ENCODE measurements at regions not wholly inside any gene's neighbourhood (a gene's known extent, or its start where the extent isn't known, plus 50 kb on each side); places are given as distances from the start of the nearest gene placed in this dataset.

DNA sequence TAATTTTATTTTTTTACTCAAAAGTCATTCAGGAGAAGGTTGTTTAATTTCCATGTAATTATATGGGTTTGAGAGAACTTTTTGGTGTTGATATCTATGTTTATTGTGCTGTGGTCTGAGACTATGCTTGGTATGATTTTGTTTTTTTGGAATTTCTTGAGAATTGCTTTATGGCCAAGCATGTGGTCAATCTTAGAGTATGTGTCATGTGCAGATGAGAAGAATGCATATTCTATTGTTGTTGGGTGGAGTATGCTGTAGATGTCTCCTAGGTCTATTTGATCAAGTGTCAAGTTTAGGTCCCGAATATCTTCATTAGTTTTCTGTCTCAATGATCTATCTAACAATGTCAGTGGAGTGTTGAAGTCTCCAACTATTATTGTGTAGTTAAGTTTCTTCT is 134.9 kb downstream of the HMHB1 start:
- TF ChIP-seq CEBPB (IDR thresholded peaks at IDR 0.05; ENCODE audit: borderline replicate concordance in 1 of 2, low read depth in 2 of 2, low read length in 2 of 2) = no peak
- no peak for TF ChIP-seq REST (IDR thresholded peaks at IDR 0.05; ENCODE audit: low read depth, low read length)
- TF ChIP-seq MYC (IDR thresholded peaks at IDR 0.05; ENCODE audit: insufficient read depth, insufficient read length, insufficient replicate concordance, low read length, severe bottlenecking) = no peak

All from GM12878 (cell line).